HCT116 (cell line): ENCODE measurements at regions not wholly inside any gene's neighbourhood (a gene's known extent, or its start where the extent isn't known, plus 50 kb on each side); places are given as distances from the start of the nearest gene placed in this dataset.

Source experiments
- ATAC-seq: fragments of 200-7000 bp; cut with Tn5 transposase; 2 replicates; pipeline ENCODE4 v1.9.1; 2020; ENCODE audit warnings: mild to moderate bottlenecking, moderate library complexity
- BruUV-seq: library from RNA; stranded (reverse); fragments of 400-500 nt; replicated peaks from 2 replicates; lab custom pipeline; 2021; lab: Mats Ljungman, UMichigan
- CTCF ChIA-PET: fragments of 300-600 bp; sonication (Branson Sonifier 250); formaldehyde crosslinking; loops from one replicate; lab custom pipeline; 2021; ENCODE audit warnings: antibody characterized with exemption; lab: Charles Lee
- POLR2A ChIA-PET: fragments of 300-600, 350-600 bp; sonication (Branson Sonifier 250); formaldehyde crosslinking; loops from one replicate; lab custom pipeline; 2021; ENCODE audit warnings: antibody characterized with exemption; lab: Charles Lee
- RAD21 ChIA-PET, 2 experiments: fragments of 300-600 bp; sonication (Branson Sonifier 250); formaldehyde crosslinking; loops; one replicate each; lab custom pipeline; 2023; ENCODE audit warnings: low total read pairs in 2 of 2; ENCODE audit not compliant: uncharacterized antibody in 2 of 2, unreplicated experiment in 2 of 2, low non-redundant PET in 1 of 2; lab: Charles Lee
- DNase-seq: peaks from one replicate; pipeline ENCODE4 v3.0.0-alpha.2; 2010; ENCODE audit warnings: low read depth, low spot score
- H2AFZ ChIP-seq: fragments of 200-600 bp; shearing (Covaris generic), sonication (generic); 2 replicates; pipeline ENCODE4 v1.6.1; 2017; ENCODE audit warnings: low read depth, mixed run types, mixed read lengths, antibody characterized with exemption, low read length; ENCODE audit not compliant: poor library complexity, severe bottlenecking
- H3K27ac ChIP-seq: 2 replicates; pipeline ENCODE4 v1.5.1; 2012; ENCODE audit warnings: low read depth, low read length
- H3K27me3 ChIP-seq: fragments of 200-600 bp; sonication (generic); 2 replicates; pipeline ENCODE4 v1.6.1; 2016; ENCODE audit warnings: mixed run types, low read length, mixed read lengths; ENCODE audit not compliant: insufficient read depth
- H3K36me3 ChIP-seq, 2 experiments: fragments of 200-500 bp in 1 of 2; fragments of 200-600 bp in 1 of 2; sonication (Bioruptor generic) in 1 of 2; sonication (generic) in 1 of 2; 2 replicates each; pipeline versions ENCODE4 v1.5.1 to v1.6.1; 2014 to 2016; ENCODE audit warnings: low read length in 2 of 2, inconsistent platforms in 1 of 2, mixed read lengths in 1 of 2, mixed run types in 1 of 2; ENCODE audit not compliant: insufficient read depth in 2 of 2, control insufficient read depth in 1 of 2
- H3K4me1 ChIP-seq, 2 experiments: fragments of 200-600 bp in 1 of 2; sonication (generic) in 1 of 2; 2 replicates each; pipeline versions ENCODE4 v1.5.1 to v1.6.1; 2012 to 2017; ENCODE audit warnings: low read length in 2 of 2, inconsistent platforms in 1 of 2, mild to moderate bottlenecking in 1 of 2, mixed read lengths in 1 of 2, mixed run types in 1 of 2, moderate library complexity in 1 of 2; ENCODE audit not compliant: insufficient read depth in 2 of 2, control insufficient read depth in 1 of 2
- H3K4me2 ChIP-seq: fragments of 200-600 bp; sonication (generic); 2 replicates; pipeline ENCODE4 v1.6.1; 2017; ENCODE audit warnings: mixed run types, low read length, mixed read lengths
- H3K4me3 ChIP-seq, 2 experiments: fragments of 200-600 bp in 1 of 2; sonication (generic) in 1 of 2; replicated peaks in 1 of 2; 2 replicates each; pipeline ENCODE4 v1.5.1; 2011 to 2016; ENCODE audit warnings: low read length in 2 of 2, control low read depth in 1 of 2, low read depth in 1 of 2, mild to moderate bottlenecking in 1 of 2, mixed read lengths in 1 of 2, mixed run types in 1 of 2
- H3K79me2 ChIP-seq: fragments of 200-600 bp; sonication (generic); 2 replicates; pipeline ENCODE4 v1.6.1; 2017; ENCODE audit warnings: mild to moderate bottlenecking, mixed run types, low read length, moderate library complexity, mixed read lengths; ENCODE audit not compliant: insufficient read depth
- H3K9ac ChIP-seq: fragments of 200-600 bp; sonication (generic); 2 replicates; pipeline ENCODE4 v1.6.1; 2016; ENCODE audit warnings: low read length, mixed read lengths
- H3K9me2 ChIP-seq: fragments of 200-600 bp; sonication (generic), shearing (Covaris generic); 2 replicates; pipeline ENCODE4 v1.6.1; 2017; ENCODE audit warnings: mixed run types, mild to moderate bottlenecking, moderate library complexity; ENCODE audit not compliant: insufficient read depth
- H3K9me3 ChIP-seq, 2 experiments: fragments of 200-500 bp in 1 of 2; fragments of 200-600 bp in 1 of 2; sonication (Bioruptor generic) in 1 of 2; sonication (generic) in 1 of 2; 2 replicates each; pipeline ENCODE4 v1.6.1; 2014 to 2017; ENCODE audit warnings: low read length in 2 of 2, mixed read lengths in 2 of 2, inconsistent platforms in 1 of 2, low read depth in 1 of 2, mild to moderate bottlenecking in 1 of 2, mixed run types in 1 of 2, moderate library complexity in 1 of 2; ENCODE audit not compliant: control insufficient read depth in 1 of 2, insufficient read depth in 1 of 2
- H4K20me1 ChIP-seq: fragments of 200-600 bp; sonication (generic), shearing (Covaris generic); 2 replicates; pipeline ENCODE4 v1.6.1; 2017; ENCODE audit warnings: mixed run types, mild to moderate bottlenecking, moderate library complexity; ENCODE audit not compliant: insufficient read depth
- ATF3 ChIP-seq: IDR thresholded peaks from 2 replicates; pipeline ENCODE4 v1.6.1; 2012
- CBX3 ChIP-seq: IDR thresholded peaks from 2 replicates; pipeline ENCODE4 v1.6.1; 2012; ENCODE audit warnings: low read depth
- CTCF ChIP-seq, 3 experiments: fragments of 200-600 bp in 1 of 3; sonication (generic) in 1 of 3; IDR thresholded peaks in 2 of 3; conservative IDR thresholded peaks in 1 of 3; 2 replicates each; pipeline ENCODE4 v1.5.1; 2012 to 2017; ENCODE audit warnings: low read depth in 2 of 3, low read length in 2 of 3, antibody characterized with exemption in 1 of 3, borderline replicate concordance in 1 of 3, control low read depth in 1 of 3, mild to moderate bottlenecking in 1 of 3, mixed read lengths in 1 of 3, mixed run types in 1 of 3, moderate library complexity in 1 of 3; ENCODE audit not compliant: insufficient read depth in 1 of 3
- EGR1 ChIP-seq: IDR thresholded peaks from 2 replicates; pipeline ENCODE4 v1.6.1; 2012; ENCODE audit warnings: low read depth
- ELF1 ChIP-seq: IDR thresholded peaks from 2 replicates; pipeline ENCODE4 v1.6.1; 2012; ENCODE audit warnings: low read depth, borderline replicate concordance
- EZH2 ChIP-seq: fragments of 200-600 bp; sonication (generic); IDR thresholded peaks from 2 replicates; pipeline ENCODE4 v1.6.1; 2017; ENCODE audit warnings: antibody characterized with exemption, mixed run types
- FOSL1 ChIP-seq: IDR thresholded peaks from 2 replicates; pipeline ENCODE4 v1.6.1; 2012; ENCODE audit warnings: low read depth
- MAX ChIP-seq: IDR thresholded peaks from 2 replicates; pipeline ENCODE4 v1.6.1; 2012
- POLR2A ChIP-seq: IDR thresholded peaks from 2 replicates; pipeline ENCODE4 v1.7.0; 2011; ENCODE audit warnings: borderline replicate concordance; ENCODE audit not compliant: insufficient read depth, insufficient read length; ENCODE audit errors: extremely low read depth
- POLR2AphosphoS5 ChIP-seq: IDR thresholded peaks from 2 replicates; pipeline ENCODE4 v1.6.1; 2011; ENCODE audit warnings: mild to moderate bottlenecking, low read depth, low read length, moderate library complexity
- RAD21 ChIP-seq: IDR thresholded peaks from 2 replicates; pipeline ENCODE4 v1.6.1; 2012; ENCODE audit warnings: low read depth, mild to moderate bottlenecking
- REST ChIP-seq: IDR thresholded peaks from 2 replicates; pipeline ENCODE4 v1.6.1; 2012; ENCODE audit warnings: low read depth
- SIN3A ChIP-seq: IDR thresholded peaks from 2 replicates; pipeline ENCODE4 v1.6.1; 2012; ENCODE audit warnings: low read depth
- SP1 ChIP-seq: IDR thresholded peaks from 2 replicates; pipeline ENCODE4 v1.6.1; 2012; ENCODE audit warnings: low read depth
- SRF ChIP-seq: IDR thresholded peaks from 2 replicates; pipeline ENCODE4 v1.6.1; 2012; ENCODE audit warnings: low read depth
- TCF7L2 ChIP-seq: IDR thresholded peaks from 2 replicates; pipeline ENCODE4 v1.7.0; 2011; ENCODE audit warnings: borderline replicate concordance, inconsistent platforms; ENCODE audit not compliant: insufficient read depth, insufficient read length; ENCODE audit errors: extremely low read depth
- YY1 ChIP-seq: IDR thresholded peaks from 2 replicates; pipeline ENCODE4 v1.6.1; 2011; ENCODE audit warnings: low read length, low read depth, moderate library complexity, mild to moderate bottlenecking; ENCODE audit not compliant: insufficient replicate concordance; ENCODE audit errors: extremely low read depth
- ZBTB33 ChIP-seq: IDR thresholded peaks from 2 replicates; pipeline ENCODE4 v1.6.1; 2011; ENCODE audit warnings: mild to moderate bottlenecking, low read length, moderate library complexity; ENCODE audit not compliant: insufficient replicate concordance; ENCODE audit errors: extremely low read depth
- ZFX ChIP-seq: fragments of 450-650 bp; IDR thresholded peaks from 2 replicates; pipeline ENCODE4 v1.6.1; 2017
- ZNF274 ChIP-seq: fragments of 200-500 bp; sonication (Bioruptor generic); IDR thresholded peaks from 2 replicates; pipeline ENCODE4 v1.6.1; 2014; ENCODE audit warnings: mild to moderate bottlenecking, low read depth, low read length, inconsistent platforms
- intact Hi-C: fragments of 100-400 bp; cut with micrococcal nuclease; formaldehyde crosslinking; loops from 2 replicates; pipeline ENCODE4 v1.10.0; 2022

- Histone ChIP-seq H3K9ac (no peak overlapping the region), H3K9me3 (no peaks in the 10 kb centered on the region), H4K20me1 (no peaks in the 10 kb centered on the region)
- RAD21 ChIA-PET: no interaction called here
- TF ChIP-seq POLR2AphosphoS5: no peak
- TF ChIP-seq CTCF (IDR thresholded peaks at IDR 0.05 in 2 of 3, conservative IDR thresholded peaks at IDR 0.05 in 1 of 3; ENCODE audit: borderline replicate concordance in 1 of 3, insufficient read depth in 1 of 3, low read depth in 2 of 3, low read length in 2 of 3): no peak
- no peak for TF ChIP-seq ATF3
- TF ChIP-seq EGR1: no peak
- no peak for TF ChIP-seq SRF
- TF ChIP-seq EZH2: no peak
- no peak for TF ChIP-seq SIN3A
- TF ChIP-seq FOSL1: no peak
- no peak for TF ChIP-seq ZBTB33
- no peak for TF ChIP-seq ZNF274
- TF ChIP-seq ZFX: no peak
- no peak for TF ChIP-seq ELF1
- TF ChIP-seq CBX3: no peak
- no peak for TF ChIP-seq MAX
- no peak for TF ChIP-seq REST
- no peak for TF ChIP-seq YY1
- no peak for TF ChIP-seq SP1
- no peak for TF ChIP-seq POLR2A
- no peak for TF ChIP-seq TCF7L2
- TF ChIP-seq RAD21: no peak
- TF ChIP-seq, all 23 proteins: peak for 0
- ChIA-PET POLR2A (no interaction called here), CTCF (no interaction called here)
- Histone ChIP-seq H3K79me2 (no peaks in the 10 kb centered on the region), H2AFZ (no peak overlapping the region), H3K27me3 (no peaks in the 10 kb centered on the region), H3K36me3 (no peaks in the 10 kb centered on the region), H3K4me2 (no peak overlapping the region), H3K4me1 (no peaks in the 10 kb centered on the region), H3K9me2 (no peaks in the 10 kb centered on the region), H3K27ac (no peak overlapping the region), H3K4me3 (no peak overlapping the region)
- DNase-seq (no peak), ATAC-seq (no peak)
- no TSS peak for BruUV-seq
- intact Hi-C loops: no loop called here
Measured at GRCh38 chr18:34506198-34506597, 203.9 kb upstream of the DTNA start.
